NCI-H748 (cell line): ENCODE measurements at regions not wholly inside any gene's neighbourhood (a gene's known extent, or its start where the extent isn't known, plus 50 kb on each side); places are given as distances from the start of the nearest gene placed in this dataset.

Experiments used
- DNase-seq: peaks from one replicate; lab custom pipeline; 2025; ENCODE audit not compliant: unreplicated experiment; lab: John Stamatoyannopoulos, UW

- no peak for DNase-seq
Measured at GRCh38 chr16:55949518-55949917, 74.3 kb upstream of the CES5A start.

- DNase-seq, result peak; percentile 15
Measured at GRCh38 chr16:55948230-55948629, 73.1 kb upstream of the CES5A start.

GRCh38 chr16:55947366-55947765, 72.2 kb upstream of the CES5A start:
- no peak for DNase-seq

GRCh38 chr16:55944377-55944802, 69.2 kb upstream of the CES5A start:
- peak; percentile 36 for DNase-seq

GRCh38 chr16:55943267-55943666, 68.1 kb upstream of the CES5A start:
- DNase-seq, result no peak

GRCh38 chr16:55942821-55943220, 67.6 kb upstream of the CES5A start:
- DNase-seq, result no peak

DNA sequence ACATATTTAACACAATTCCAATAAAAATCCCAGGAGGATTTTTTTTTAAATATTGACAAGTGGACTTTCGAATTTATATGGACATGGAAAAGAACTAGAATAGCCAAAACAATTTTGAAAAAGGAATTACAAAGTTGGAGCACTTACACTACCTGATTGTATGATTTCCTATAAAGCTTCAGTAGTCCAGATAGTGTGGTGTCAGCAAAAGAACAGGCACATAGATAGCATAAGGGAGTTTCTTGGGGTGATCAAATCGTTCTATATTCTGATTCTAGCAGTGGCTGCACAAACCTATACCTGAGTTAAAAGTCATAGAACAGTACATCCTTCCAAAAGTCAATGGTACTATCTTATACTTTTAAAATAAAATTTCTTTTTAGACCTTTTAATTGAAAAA, 66.4 kb upstream of the CES5A start:
- DNase-seq, result no peak

- no peak for DNase-seq
Measured at GRCh38 chr16:55938126-55938525, 63.0 kb upstream of the CES5A start.

DNA sequence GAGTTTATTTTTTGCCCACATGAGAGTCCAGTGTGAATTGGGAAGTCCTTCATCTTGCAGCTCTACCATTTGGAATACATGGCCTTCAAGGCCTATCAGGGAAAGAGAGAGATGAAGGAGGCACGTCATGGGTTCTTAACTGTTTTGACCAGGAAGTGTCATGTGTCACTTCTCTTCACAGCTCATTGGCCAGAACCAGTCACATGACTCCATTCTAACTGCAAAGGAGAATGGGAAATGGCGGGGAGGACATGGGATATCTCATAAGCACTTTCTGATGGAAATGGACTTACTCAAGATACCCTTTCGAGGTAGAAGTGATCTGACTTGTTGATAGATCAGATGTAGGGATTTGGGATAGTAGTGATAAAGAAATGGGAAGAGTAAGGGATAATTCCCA, 57.9 kb upstream of the CES5A start:
- no peak for DNase-seq

DNA sequence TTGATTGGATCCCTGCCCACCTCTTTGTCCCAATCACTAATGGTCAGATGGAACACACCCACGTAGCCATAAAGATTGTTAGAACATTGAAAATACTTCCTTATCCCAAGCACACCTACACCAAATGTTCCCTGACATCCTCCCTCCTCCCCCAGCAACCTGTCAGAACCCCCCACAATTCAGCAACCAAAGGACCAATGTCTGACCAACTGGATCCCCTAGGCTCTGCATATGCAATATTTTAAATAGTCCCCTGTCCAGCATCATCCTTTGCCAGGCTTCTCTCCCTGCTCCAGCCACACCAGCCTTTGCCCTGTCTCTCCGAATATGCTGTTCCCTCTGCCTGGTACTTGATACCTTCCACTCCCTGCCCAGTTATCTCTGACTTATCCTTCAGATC, 54.9 kb upstream of the CES5A start:
- DNase-seq, result no peak

DNA sequence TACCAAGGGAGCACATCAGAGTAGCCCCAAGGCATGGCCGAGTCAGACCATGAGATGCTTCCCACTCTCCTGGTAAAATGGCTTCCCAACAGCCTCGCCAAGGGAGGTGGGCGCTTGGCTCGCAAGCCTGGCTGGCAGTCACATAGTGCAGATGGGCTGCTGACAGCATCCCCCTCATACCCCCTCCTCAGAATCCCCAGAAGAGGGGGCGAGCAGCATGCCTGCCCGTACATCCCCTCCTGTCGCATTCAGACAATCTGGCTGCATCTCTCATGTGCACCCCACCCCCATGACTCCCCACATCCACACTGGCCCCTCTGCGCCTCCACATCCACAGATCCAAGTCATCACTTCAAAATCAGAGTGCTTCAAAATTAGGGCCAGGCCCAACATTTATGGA, 54.0 kb upstream of the CES5A start:
- no peak for DNase-seq

- DNase-seq, result no peak
Measured at GRCh38 chr16:55925242-55925641, 50.1 kb upstream of the CES5A start.
